HEK293T (cell line): ENCODE measurements at regions not wholly inside any gene's neighbourhood (a gene's known extent, or its start where the extent isn't known, plus 50 kb on each side); places are given as distances from the start of the nearest gene placed in this dataset.

Experiments
- ELF4 ChIP-seq: fragments of 450-650 bp; IDR thresholded peaks from 2 replicates; pipeline ENCODE4 v1.6.1; 2017; ENCODE audit warnings: antibody characterized with exemption
- FOXK2 ChIP-seq: fragments of 450-650 bp; IDR thresholded peaks from 2 replicates; pipeline ENCODE4 v1.6.1; 2016; ENCODE audit warnings: mild to moderate bottlenecking
- L3MBTL2 ChIP-seq: fragments of 450-650 bp; conservative IDR thresholded peaks from 2 replicates; pipeline ENCODE4 v1.6.1; 2016; ENCODE audit warnings: mild to moderate bottlenecking

DNA sequence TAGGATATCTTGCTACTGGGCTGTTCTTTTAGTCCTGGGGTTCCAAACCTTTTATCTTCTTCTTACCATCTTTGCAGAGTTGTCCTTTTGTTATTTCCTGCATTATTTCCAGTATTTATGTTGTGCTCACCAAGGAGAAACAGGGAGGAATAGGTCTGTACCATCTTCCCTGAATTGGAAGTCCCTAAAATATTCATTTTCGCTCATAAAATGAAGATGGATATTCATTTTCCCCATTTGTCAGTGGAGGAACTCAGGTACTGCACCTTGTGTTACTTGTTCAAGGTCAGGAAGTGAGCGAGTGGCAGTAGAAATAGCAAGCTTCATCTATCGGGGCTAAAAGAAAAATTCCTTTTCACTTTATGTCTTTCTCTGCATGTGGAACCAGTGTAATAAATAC is 989.7 kb downstream of the CDH11 start:
- TF ChIP-seq L3MBTL2 (no peak), ELF4 (no peak), FOXK2 (no peak)
